Testis (tissue), 2 donors: ENCODE measurements at regions not wholly inside any gene's neighbourhood (a gene's known extent, or its start where the extent isn't known, plus 50 kb on each side); places are given as distances from the start of the nearest gene placed in this dataset.

Experiments
- CTCF ChIP-seq, 3 experiments: fragments of 450-650 bp in 2 of 3; fragments of 200-600 bp in 1 of 3; sonication (generic) in 1 of 3; IDR thresholded peaks; one replicate each; pipeline ENCODE4 v1.5.1; 2016 to 2019; ENCODE audit warnings: antibody characterized with exemption in 3 of 3, mild to moderate bottlenecking in 2 of 3, moderate library complexity in 1 of 3
- POLR2A ChIP-seq: fragments of 450-650 bp; IDR thresholded peaks from one replicate; pipeline ENCODE4 v1.6.1; 2017; ENCODE audit warnings: antibody characterized with exemption, mild to moderate bottlenecking, moderate library complexity

DNA sequence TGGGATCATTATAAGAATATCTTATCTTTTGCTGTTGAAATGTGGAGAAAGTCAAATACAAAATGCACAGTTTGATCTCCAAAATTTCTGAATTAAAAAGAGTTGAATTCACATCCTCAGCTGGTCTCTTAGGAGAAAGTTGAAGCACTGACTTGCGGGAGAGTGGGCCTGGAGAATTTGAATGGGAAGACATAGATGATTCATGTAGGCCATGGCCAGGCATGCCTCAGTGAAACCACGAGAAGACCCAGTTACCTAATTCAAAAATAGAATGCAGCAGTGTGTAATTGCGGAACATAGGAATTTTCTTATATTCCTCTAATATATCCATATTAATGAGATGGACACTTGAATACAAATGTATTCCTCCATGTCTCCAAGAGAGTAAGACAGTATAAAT is 53.0 kb upstream of the DTNBP1 start:
- TF ChIP-seq CTCF (IDR thresholded peaks at IDR 0.05) (no peak), POLR2A (no peak)
